PC-3 (cell line): ENCODE measurements at regions not wholly inside any gene's neighbourhood (a gene's known extent, or its start where the extent isn't known, plus 50 kb on each side); places are given as distances from the start of the nearest gene placed in this dataset.

Experiments used
- ATAC-seq: fragments of 200-7000 bp; cut with Tn5 transposase; 2 replicates; pipeline ENCODE4 v1.9.1; 2020; ENCODE audit warnings: mild to moderate bottlenecking, moderate library complexity
- BruUV-seq: library from RNA; stranded (reverse); fragments of 400-500 nt; replicated peaks from 2 replicates; lab custom pipeline; 2021; lab: Mats Ljungman, UMichigan
- CTCF ChIA-PET: fragments of 300-600 bp; sonication (Branson Sonifier 250); formaldehyde crosslinking; loops from one replicate; lab custom pipeline; 2022; ENCODE audit warnings: antibody characterized with exemption; lab: Charles Lee
- POLR2A ChIA-PET: fragments of 300-600 bp; sonication (Branson Sonifier 250); formaldehyde crosslinking; loops from one replicate; lab custom pipeline; 2022; ENCODE audit warnings: antibody characterized with exemption; ENCODE audit not compliant: unreplicated experiment; lab: Charles Lee
- DNase-seq: peaks from one replicate; pipeline ENCODE4 v3.0.0-alpha.2; 2015
- H2AFZ ChIP-seq: fragments of 300-600 bp; sonication (generic); 2 replicates; pipeline ENCODE4 v1.6.0; 2016; ENCODE audit warnings: antibody characterized with exemption, low read length
- H3F3A ChIP-seq: fragments of 300-600 bp; sonication (generic); one replicate; pipeline ENCODE4 v1.6.0; 2017; ENCODE audit warnings: antibody characterized with exemption, low read length, control low read depth, mild to moderate bottlenecking; ENCODE audit not compliant: unreplicated experiment
- H3K27ac ChIP-seq: fragments of 300-600 bp; sonication (generic); 2 replicates; pipeline ENCODE4 v1.5.1; 2016; ENCODE audit warnings: mild to moderate bottlenecking, low read length
- H3K27me3 ChIP-seq: fragments of 300-600 bp; sonication (generic); 2 replicates; pipeline ENCODE4 v1.6.1; 2016; ENCODE audit warnings: low read length, mixed read lengths
- H3K36me3 ChIP-seq: fragments of 300-600 bp; sonication (generic); 2 replicates; pipeline ENCODE4 v1.6.1; 2016; ENCODE audit warnings: low read depth, mixed run types, low read length, mixed read lengths
- H3K4me1 ChIP-seq: fragments of 300-600 bp; sonication (generic); 2 replicates; pipeline ENCODE4 v1.5.1; 2016; ENCODE audit warnings: low read length; ENCODE audit not compliant: insufficient read depth
- H3K4me2 ChIP-seq: fragments of 300-600 bp; sonication (generic); 2 replicates; pipeline ENCODE4 v1.6.0; 2016; ENCODE audit warnings: low read length
- H3K4me3 ChIP-seq: fragments of 300-600 bp; sonication (generic); 2 replicates; pipeline ENCODE4 v1.5.1; 2016; ENCODE audit warnings: mild to moderate bottlenecking, low read length, mixed read lengths
- H3K79me2 ChIP-seq: fragments of 300-600 bp; sonication (generic); 2 replicates; pipeline ENCODE4 v1.6.1; 2017; ENCODE audit warnings: low read length, mixed read lengths
- H3K9ac ChIP-seq: fragments of 300-600 bp; sonication (generic); 2 replicates; pipeline ENCODE4 v1.6.0; 2016; ENCODE audit warnings: mild to moderate bottlenecking, low read length
- H3K9me2 ChIP-seq: fragments of 300-600 bp; sonication (generic); replicated peaks from 2 replicates; pipeline ENCODE4 v1.6.1; 2016; ENCODE audit warnings: mixed run types, low read length, mixed read lengths
- H3K9me3 ChIP-seq: fragments of 300-600 bp; sonication (generic); 2 replicates; pipeline ENCODE4 v1.6.1; 2016; ENCODE audit warnings: low read length, mixed read lengths
- H4K20me1 ChIP-seq: fragments of 300-600 bp; sonication (generic); 2 replicates; pipeline ENCODE4 v1.6.1; 2016; ENCODE audit warnings: low read length, mixed read lengths
- EZH2 ChIP-seq: fragments of 300-600 bp; sonication (generic); IDR thresholded peaks from one replicate; pipeline ENCODE4 v1.6.1; 2017; ENCODE audit warnings: antibody characterized with exemption, mild to moderate bottlenecking, low read length; ENCODE audit not compliant: unreplicated experiment
- EZH2phosphoT487 ChIP-seq: fragments of 300-600 bp; sonication (generic); IDR thresholded peaks from 2 replicates; pipeline ENCODE4 v1.6.1; 2018; ENCODE audit warnings: mild to moderate bottlenecking, antibody characterized with exemption, low read length, borderline replicate concordance
- intact Hi-C: fragments of 100-400 bp; cut with micrococcal nuclease; formaldehyde crosslinking; loops from 2 replicates; pipeline ENCODE4 v1.9.0; 2023
- TF ChIP-seq, protein P1 (sequence below): fragments of 300-600 bp; sonication (generic); conservative IDR thresholded peaks from 2 replicates; pipeline ENCODE4 v1.5.1; 2017; ENCODE audit warnings: antibody characterized with exemption, low read depth, mild to moderate bottlenecking, low read length

GRCh38 chr16:85265810-85266209, 153.5 kb upstream of the CIBAR2 start:
- no peaks in the 10 kb centered on the region for H3K36me3 ChIP-seq
- no peaks in the 10 kb centered on the region for H3K9me2 ChIP-seq
- H3K27me3 ChIP-seq: no peaks in the 10 kb centered on the region
- no peak overlapping the region for H3K9ac ChIP-seq
- H3K4me3 ChIP-seq: no peak overlapping the region
- H3K4me1 ChIP-seq: no peaks in the 10 kb centered on the region
- ATAC-seq (no peak), DNase-seq (no peak)
- no peak overlapping the region for H3K4me2 ChIP-seq
- POLR2A ChIA-PET: no interaction called here
- no TSS peak for BruUV-seq
- no peaks in the 10 kb centered on the region for H3K9me3 ChIP-seq
- TF ChIP-seq, protein P1, sequence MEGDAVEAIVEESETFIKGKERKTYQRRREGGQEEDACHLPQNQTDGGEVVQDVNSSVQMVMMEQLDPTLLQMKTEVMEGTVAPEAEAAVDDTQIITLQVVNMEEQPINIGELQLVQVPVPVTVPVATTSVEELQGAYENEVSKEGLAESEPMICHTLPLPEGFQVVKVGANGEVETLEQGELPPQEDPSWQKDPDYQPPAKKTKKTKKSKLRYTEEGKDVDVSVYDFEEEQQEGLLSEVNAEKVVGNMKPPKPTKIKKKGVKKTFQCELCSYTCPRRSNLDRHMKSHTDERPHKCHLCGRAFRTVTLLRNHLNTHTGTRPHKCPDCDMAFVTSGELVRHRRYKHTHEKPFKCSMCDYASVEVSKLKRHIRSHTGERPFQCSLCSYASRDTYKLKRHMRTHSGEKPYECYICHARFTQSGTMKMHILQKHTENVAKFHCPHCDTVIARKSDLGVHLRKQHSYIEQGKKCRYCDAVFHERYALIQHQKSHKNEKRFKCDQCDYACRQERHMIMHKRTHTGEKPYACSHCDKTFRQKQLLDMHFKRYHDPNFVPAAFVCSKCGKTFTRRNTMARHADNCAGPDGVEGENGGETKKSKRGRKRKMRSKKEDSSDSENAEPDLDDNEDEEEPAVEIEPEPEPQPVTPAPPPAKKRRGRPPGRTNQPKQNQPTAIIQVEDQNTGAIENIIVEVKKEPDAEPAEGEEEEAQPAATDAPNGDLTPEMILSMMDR: no peak
- TF ChIP-seq EZH2phosphoT487 (no peak), EZH2 (no peak)
- H3K27ac ChIP-seq: no peak overlapping the region
- H3F3A ChIP-seq: no peaks in the 10 kb centered on the region
- no peaks in the 10 kb centered on the region for H3K79me2 ChIP-seq
- H2AFZ ChIP-seq: no peak overlapping the region
- H4K20me1 ChIP-seq: no peaks in the 10 kb centered on the region
- CTCF ChIA-PET: no interaction called here
- intact Hi-C loops: no loop called here

GRCh38 chr16:85266857-85267256, 154.6 kb upstream of the CIBAR2 start:
- H2AFZ ChIP-seq: no peak overlapping the region
- CTCF ChIA-PET: no interaction called here
- H3F3A ChIP-seq: no peaks in the 10 kb centered on the region
- no TSS peak for BruUV-seq
- TF ChIP-seq EZH2phosphoT487 (no peak), EZH2 (no peak)
- TF ChIP-seq, protein P1: no peak
- no peaks in the 10 kb centered on the region for H3K9me3 ChIP-seq
- H4K20me1 ChIP-seq: no peaks in the 10 kb centered on the region
- no peak overlapping the region for H3K27ac ChIP-seq
- intact Hi-C loops: no loop called here
- no peak for DNase-seq
- H3K9me2 ChIP-seq: no peaks in the 10 kb centered on the region
- H3K4me3 ChIP-seq: no peak overlapping the region
- H3K27me3 ChIP-seq: no peaks in the 10 kb centered on the region
- H3K36me3 ChIP-seq: no peaks in the 10 kb centered on the region
- no peak for ATAC-seq
- no peak overlapping the region for H3K9ac ChIP-seq
- H3K4me1 ChIP-seq: no peaks in the 10 kb centered on the region
- no peak overlapping the region for H3K4me2 ChIP-seq
- POLR2A ChIA-PET: no interaction called here
- no peaks in the 10 kb centered on the region for H3K79me2 ChIP-seq

- CTCF ChIA-PET: no interaction called here
- TF ChIP-seq, protein P1: no peak
- no peak for TF ChIP-seq EZH2phosphoT487
- TF ChIP-seq EZH2: no peak
Measured at GRCh38 chr16:85267414-85267945, 155.2 kb upstream of the CIBAR2 start.

More at GRCh38 chr16:85267414-85267945, 155.2 kb upstream of the CIBAR2 start:
- no peak overlapping the region for H2AFZ ChIP-seq
- no peak for ATAC-seq
- H3K79me2 ChIP-seq: no peaks in the 10 kb centered on the region
- POLR2A ChIA-PET: no interaction called here
- H3K4me3 ChIP-seq: no peak overlapping the region
- H3K27me3 ChIP-seq: no peaks in the 10 kb centered on the region
- no peaks in the 10 kb centered on the region for H3K9me3 ChIP-seq
- no TSS peak for BruUV-seq
- no peak overlapping the region for H3K27ac ChIP-seq
- DNase-seq: no peak
- no peaks in the 10 kb centered on the region for H4K20me1 ChIP-seq
- H3K4me2 ChIP-seq: no peak overlapping the region
- H3K4me1 ChIP-seq: no peaks in the 10 kb centered on the region
- H3F3A ChIP-seq: no peaks in the 10 kb centered on the region
- intact Hi-C loops: no loop called here
- no peak overlapping the region for H3K9ac ChIP-seq
- H3K9me2 ChIP-seq: no peaks in the 10 kb centered on the region
- no peaks in the 10 kb centered on the region for H3K36me3 ChIP-seq
